IPS-18c (cell line): ENCODE measurements at regions not wholly inside any gene's neighbourhood (a gene's known extent, or its start where the extent isn't known, plus 50 kb on each side); places are given as distances from the start of the nearest gene placed in this dataset.

ENCODE experiments used
- H3K4me3 ChIP-seq: 2 replicates; pipeline ENCODE4 v1.7.0; 2013; ENCODE audit warnings: low read depth, mild to moderate bottlenecking, low read length, moderate library complexity; ENCODE audit not compliant: insufficient read depth
- H3K9me3 ChIP-seq: one replicate; pipeline ENCODE4 v1.6.1; 2013; ENCODE audit warnings: mild to moderate bottlenecking, low read length, moderate library complexity; ENCODE audit not compliant: control insufficient read depth, insufficient read depth

DNA sequence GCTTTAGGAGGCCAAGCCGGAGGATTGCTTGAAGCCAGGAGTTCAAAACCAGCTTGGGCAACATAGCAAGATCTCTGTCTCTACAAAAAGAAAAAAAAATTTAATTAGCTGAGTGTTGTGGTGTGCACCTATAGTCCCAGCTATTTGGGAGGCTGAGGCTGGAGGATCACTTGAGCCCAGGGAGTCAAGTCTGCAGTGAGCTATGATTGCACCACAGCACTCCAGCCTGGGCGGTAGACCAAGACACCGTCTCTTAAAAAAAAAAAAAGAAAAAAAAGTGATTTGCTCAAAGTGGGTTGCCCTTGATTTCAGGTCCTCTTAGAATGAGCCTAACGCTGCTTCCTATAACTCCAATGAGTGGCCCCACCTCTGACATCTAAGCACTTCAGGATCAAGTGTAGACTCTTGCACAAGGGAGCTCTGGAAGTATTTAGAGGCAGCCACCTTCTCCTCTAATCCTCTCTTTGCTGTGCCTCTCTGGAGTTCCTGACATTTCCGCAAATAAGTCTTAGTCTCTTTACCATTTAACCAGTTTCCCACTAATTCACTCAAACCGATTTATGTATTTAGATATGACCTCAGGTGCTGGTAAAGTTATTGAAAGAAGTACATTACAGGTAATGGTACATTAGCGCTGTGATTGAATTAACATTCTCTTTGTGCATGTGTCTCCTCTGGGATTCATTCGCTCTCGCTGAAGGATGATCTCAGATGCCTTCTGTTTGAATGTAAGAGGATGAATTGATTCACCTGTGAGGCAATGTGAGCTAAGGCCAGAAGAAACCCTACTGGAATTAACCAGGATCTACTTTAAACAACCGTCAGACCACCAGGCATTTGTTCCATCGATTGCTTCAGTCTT, 60.8 kb upstream of the CELF2 start:
- Histone ChIP-seq H3K9me3 (no peaks in the 10 kb centered on the region), H3K4me3 (no peak overlapping the region)

DNA sequence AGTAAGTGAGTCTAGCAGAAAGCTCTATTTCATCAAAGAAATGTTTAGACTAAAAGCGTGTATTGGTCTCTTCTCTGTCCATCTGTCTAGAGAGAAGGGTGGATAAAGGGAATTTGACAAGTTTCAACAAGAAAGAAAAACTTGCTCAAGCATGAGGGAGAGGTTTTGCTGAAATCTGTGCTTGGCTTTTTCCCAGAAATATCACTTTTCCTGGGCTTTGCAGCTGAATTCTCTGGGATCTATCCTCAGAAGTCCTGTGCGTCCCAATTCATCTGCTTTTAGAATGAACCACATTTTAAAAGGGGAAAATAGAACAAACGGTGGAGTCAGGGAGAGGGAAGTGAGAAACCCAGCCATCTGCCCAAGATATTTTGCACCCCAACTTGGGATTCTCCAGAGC, 59.6 kb upstream of the CELF2 start:
- no peaks in the 10 kb centered on the region for H3K9me3 ChIP-seq
- H3K4me3 ChIP-seq = no peak overlapping the region

DNA sequence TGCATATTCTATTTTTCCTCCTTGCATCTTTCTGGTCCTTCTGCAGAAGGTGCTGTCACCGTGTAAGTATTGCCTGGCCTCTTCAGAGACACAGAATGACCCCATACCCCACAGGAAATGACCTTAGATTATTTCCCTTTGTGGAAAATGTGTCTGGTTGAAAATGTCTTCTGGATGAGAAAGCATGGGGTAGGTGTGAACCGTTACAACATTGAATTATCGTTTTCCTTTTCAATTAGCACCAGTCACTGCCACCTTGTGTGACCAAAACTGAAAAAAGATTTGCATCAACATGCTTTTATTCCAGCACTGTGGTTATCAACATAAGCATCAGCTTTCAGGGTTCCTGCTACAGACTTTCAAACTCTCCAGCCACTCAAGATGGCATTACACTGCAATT, 58.0 kb upstream of the CELF2 start:
- Histone ChIP-seq H3K4me3 (no peak overlapping the region), H3K9me3 (no peaks in the 10 kb centered on the region)

DNA sequence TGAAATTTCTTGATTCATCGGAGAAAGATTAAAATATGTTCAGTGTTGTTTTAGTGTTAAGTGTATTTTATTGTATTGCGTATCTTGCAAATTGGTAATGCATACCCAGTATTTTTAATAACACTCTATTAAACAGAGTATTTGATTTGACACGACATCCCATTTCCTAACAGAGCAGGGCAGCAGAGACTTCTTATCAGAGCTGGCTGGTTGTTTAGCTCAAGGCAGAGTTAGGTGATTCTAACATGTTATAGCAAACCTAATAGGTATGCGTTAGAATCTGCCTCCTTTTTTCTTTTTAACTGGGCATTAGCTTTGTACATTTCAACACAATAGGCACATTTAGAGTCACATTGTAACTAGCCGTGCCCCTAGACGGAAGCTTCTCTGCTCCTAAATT, 57.1 kb upstream of the CELF2 start:
- H3K4me3 ChIP-seq = no peak overlapping the region
- H3K9me3 ChIP-seq = no peaks in the 10 kb centered on the region

DNA sequence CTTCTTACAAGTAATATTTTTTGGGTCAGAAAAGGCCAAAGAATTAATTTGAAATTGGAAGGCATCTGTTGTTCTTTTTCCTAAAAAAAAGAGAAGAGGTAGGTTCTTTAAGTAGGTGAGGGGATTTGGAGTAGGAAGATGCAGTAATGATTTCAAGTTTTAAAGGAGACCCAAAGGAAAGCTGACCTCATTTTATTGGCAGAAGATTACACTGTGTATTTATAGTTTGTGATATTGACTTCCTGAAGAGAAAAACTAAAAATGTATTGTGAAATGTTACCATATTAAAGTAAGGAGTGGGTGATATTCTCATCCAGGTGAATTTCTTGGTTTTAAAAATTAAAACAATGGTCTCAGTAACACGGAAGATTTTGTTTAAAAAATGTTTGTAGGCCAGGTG, 56.6 kb upstream of the CELF2 start:
- Histone ChIP-seq H3K4me3 (no peak overlapping the region), H3K9me3 (no peaks in the 10 kb centered on the region)

DNA sequence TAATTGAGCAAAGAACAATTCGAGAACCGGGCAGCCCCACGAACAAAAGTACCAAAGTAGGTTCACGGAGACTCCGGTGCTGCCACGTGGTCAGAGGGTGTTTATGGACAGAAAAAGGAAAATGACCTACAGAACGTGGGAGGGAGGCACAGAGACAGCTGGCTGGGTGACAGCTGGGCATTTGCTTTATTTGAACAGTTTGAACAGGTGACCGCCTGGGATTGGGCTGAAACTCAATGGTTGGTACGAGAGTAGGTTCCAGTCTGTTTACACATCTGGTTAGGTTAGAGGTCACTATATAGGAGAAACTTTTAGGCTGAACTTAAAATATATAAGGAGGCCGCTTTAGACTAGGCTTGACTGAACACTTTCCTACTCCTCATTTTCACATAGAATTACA, 50.6 kb upstream of the CELF2 start:
- H3K9me3 ChIP-seq = no peaks in the 10 kb centered on the region

DNA sequence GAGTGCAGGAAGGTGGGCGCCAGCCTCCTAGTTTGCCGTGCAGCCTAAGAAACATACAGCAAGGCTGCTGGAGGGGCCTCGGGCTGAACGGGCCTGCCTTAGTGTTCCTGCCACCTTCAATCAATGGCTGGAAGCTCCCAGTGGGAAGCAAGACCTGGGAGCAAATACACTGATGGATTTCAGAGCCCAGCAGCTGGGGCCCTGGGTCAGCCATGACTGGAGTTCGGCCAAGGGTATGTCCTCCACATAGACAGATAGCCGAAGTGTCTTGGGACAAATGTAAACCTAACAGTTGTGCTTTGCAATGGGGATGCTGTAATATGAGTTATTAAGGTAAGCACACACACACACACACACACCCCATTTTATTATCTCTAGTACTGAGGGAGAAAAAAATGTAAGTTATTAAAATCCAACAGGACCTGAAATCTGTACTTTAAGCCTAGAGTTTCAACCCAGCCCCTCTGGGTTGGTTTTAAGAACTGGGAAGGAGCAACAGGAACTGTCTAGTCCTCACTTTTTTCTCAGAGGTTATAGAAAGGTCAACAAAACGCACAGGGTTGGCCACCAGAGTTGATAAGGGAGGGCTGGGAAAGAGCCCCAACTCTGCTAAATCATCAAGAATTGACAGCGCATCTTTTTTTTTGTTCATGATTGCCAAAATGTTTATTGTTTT, 50.0 kb upstream of the CELF2 start:
- H3K9me3 ChIP-seq = no peaks in the 10 kb centered on the region
- H3K4me3 ChIP-seq = no peak overlapping the region

More for the DNA sequence above, 50.6 kb upstream of the CELF2 start:
- H3K4me3 ChIP-seq = no peak overlapping the region
